22Rv1 (cell line): ENCODE measurements at regions not wholly inside any gene's neighbourhood (a gene's known extent, or its start where the extent isn't known, plus 50 kb on each side); places are given as distances from the start of the nearest gene placed in this dataset.

ENCODE experiments used
- H3K27ac ChIP-seq: fragments of 450-650 bp; 2 replicates; pipeline ENCODE4 v1.5.1; 2017
- CTCF ChIP-seq: fragments of 450-650 bp; IDR thresholded peaks from 2 replicates; pipeline ENCODE4 v1.5.1; 2017; ENCODE audit warnings: mild to moderate bottlenecking
- ZFX ChIP-seq: fragments of 450-650 bp; IDR thresholded peaks from 2 replicates; pipeline ENCODE4 v1.6.1; 2017; ENCODE audit warnings: antibody characterized with exemption, borderline replicate concordance

- TF ChIP-seq ZFX (no peak), CTCF (no peak)
- no peak overlapping the region for H3K27ac ChIP-seq
These were observed 71.6 kb upstream of the STXBP6 start for GRCh38 chr14:25121337-25122129.

DNA sequence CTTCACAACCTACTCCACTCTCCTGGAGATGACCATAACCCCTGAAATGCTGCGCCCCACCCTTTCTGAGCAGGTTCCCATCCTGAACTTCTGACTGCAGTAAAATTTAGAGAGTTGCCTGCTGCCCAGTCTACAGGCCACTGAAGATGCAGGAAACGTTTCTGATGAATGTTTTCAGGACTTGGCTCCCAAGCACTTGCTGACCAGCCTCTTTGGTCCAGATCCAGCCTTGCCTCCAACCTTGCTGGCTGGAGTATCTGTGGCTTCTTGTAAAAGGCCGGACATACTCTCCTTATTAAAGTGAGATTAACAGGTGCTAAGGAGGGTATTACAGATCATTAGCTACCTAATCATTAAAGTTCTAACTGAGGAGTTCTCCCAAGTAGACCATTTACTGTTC is 70.3 kb upstream of the STXBP6 start:
- no peak overlapping the region for H3K27ac ChIP-seq
- TF ChIP-seq CTCF, result no peak
- no peak for TF ChIP-seq ZFX

- H3K27ac ChIP-seq, result no peak overlapping the region
- TF ChIP-seq CTCF, result no peak
- no peak for TF ChIP-seq ZFX
These were observed 68.7 kb upstream of the STXBP6 start for GRCh38 chr14:25118671-25119070.

GRCh38 chr14:25117342-25117741 is 67.4 kb upstream of the STXBP6 start:
- no peak for TF ChIP-seq CTCF
- no peak for TF ChIP-seq ZFX
- no peak overlapping the region for H3K27ac ChIP-seq

- TF ChIP-seq CTCF (no peak), ZFX (no peak)
- no peak overlapping the region for H3K27ac ChIP-seq
These were observed 66.7 kb upstream of the STXBP6 start for GRCh38 chr14:25116607-25117006.

- TF ChIP-seq CTCF (no peak), ZFX (no peak)
- H3K27ac ChIP-seq, result no peak overlapping the region
These were observed 63.4 kb upstream of the STXBP6 start for GRCh38 chr14:25113394-25113793.

DNA sequence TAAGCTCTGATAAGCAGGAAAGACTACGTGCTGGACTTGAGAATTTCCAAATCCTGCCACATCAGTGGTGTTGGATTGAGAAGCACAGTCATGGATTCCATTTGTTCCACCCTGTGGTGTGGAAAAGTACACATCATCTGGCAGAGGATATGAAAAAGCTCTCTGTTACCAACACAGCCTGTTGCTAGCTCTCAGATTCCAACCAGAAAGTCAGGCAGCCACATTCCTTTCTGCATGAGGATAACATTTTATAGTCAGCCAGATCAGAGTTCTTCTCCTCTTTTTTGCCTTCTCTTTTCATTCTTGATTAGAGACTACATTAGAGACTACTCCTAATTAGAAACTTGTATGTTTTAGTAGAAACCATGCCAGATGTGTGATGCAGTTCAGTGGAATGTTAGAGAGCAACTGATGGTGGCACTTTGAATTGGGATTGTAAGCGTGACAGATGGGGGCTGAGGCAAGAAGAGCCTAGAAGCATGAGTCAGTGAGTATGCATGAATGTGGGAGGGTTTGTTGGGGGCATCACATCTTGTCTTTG is 61.2 kb upstream of the STXBP6 start:
- TF ChIP-seq CTCF, result no peak
- no peak for TF ChIP-seq ZFX
- no peak overlapping the region for H3K27ac ChIP-seq
